Thyroid gland (tissue), 4 donors: ENCODE measurements at regions not wholly inside any gene's neighbourhood (a gene's known extent, or its start where the extent isn't known, plus 50 kb on each side); places are given as distances from the start of the nearest gene placed in this dataset.
"Not testable (repeated sequence)": the region's sequence is repeated elsewhere in the genome, so short reads cannot be mapped to it uniquely, and the experiment has no call there.

Experiments
- DNase-seq, 2 donors: peaks; one replicate each; pipeline ENCODE4 v3.0.0-alpha.2; 2019
- H3K27ac ChIP-seq, 3 donors: fragments of 200-600 bp; sonication (generic); 1 replicate in 2 of 3; 2 replicates in 1 of 3; pipeline ENCODE4 v1.5.1; 2016 to 2019; ENCODE audit warnings: mild to moderate bottlenecking in 1 of 3, moderate library complexity in 1 of 3
- H3K27me3 ChIP-seq: fragments of 200-600 bp; sonication (generic); one replicate; pipeline ENCODE4 v1.5.1; 2019
- H3K36me3 ChIP-seq, 2 donors: fragments of 200-600 bp; sonication (generic); one replicate each; pipeline ENCODE4 v1.5.1; 2016 to 2019
- H3K4me1 ChIP-seq, 2 donors: fragments of 200-600 bp; sonication (generic); one replicate each; pipeline ENCODE4 v1.5.1; 2017 to 2019
- H3K4me3 ChIP-seq, 3 donors: fragments of 200-600 bp; sonication (generic); replicated peaks in 1 of 3; 1 replicate in 2 of 3; 2 replicates in 1 of 3; pipeline ENCODE4 v1.5.1; 2016; ENCODE audit warnings: mild to moderate bottlenecking in 1 of 3
- H3K9me3 ChIP-seq: fragments of 200-600 bp; sonication (generic); one replicate; pipeline ENCODE4 v1.5.1; 2017
- POLR2A ChIP-seq, 2 donors: fragments of 450-650 bp; IDR thresholded peaks; one replicate each; pipeline ENCODE4 v1.6.1; 2017; ENCODE audit warnings: antibody characterized with exemption in 2 of 2, mild to moderate bottlenecking in 2 of 2, moderate library complexity in 1 of 2
- whole genome bisulfite sequencing, 2 donors: methylation state at CpG; one replicate each; pipeline ENCODE4 v1.1.5; 2017; 5-methylcytosine and 5-hydroxymethylcytosine counted together
- intact Hi-C: fragments of 100-400 bp; cut with DNase I; formaldehyde crosslinking; loops from one replicate; pipeline ENCODE4 v1.15.1; 2023
- TF ChIP-seq, protein P1 (sequence below), 6 experiments: fragments of 200-600 bp in 3 of 6; fragments of 450-650 bp in 3 of 6; sonication (generic) in 3 of 6; IDR thresholded peaks; one replicate each; pipeline ENCODE4 v1.5.1; 2016 to 2019; ENCODE audit warnings: antibody characterized with exemption in 6 of 6, mild to moderate bottlenecking in 2 of 6, inconsistent platforms in 1 of 6, moderate library complexity in 1 of 6

DNA sequence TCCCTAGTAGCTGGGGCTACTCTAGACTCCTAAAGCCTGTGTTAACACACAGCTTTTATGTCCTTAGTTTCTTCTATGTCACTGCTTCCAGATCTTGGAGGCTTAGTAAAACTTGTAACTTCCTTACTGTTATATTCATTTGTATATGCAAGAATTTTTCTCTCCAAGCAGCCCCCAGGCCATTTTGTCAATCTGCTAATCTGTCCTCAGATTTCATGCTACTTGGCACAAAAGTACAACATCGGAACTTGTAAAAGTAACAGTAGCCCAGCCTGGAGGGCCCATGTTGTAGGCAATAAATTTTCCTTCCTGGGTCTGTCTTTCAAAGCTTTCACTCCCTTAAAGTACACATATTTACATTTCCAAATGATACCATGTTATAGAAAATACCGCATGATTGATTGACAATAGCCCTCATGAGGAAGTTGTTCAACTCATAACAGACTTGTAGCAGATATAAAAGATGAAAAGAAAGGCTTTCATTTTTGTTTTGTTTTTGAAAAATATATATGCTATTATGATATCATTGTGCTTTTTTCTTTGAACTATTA is 324.2 kb downstream of the NEK10 start:
- DNase-seq: no peak
- H3K4me1 ChIP-seq: no peaks in the 10 kb centered on the region
- no peak for TF ChIP-seq POLR2A (IDR thresholded peaks at IDR 0.05)
- TF ChIP-seq, protein P1, sequence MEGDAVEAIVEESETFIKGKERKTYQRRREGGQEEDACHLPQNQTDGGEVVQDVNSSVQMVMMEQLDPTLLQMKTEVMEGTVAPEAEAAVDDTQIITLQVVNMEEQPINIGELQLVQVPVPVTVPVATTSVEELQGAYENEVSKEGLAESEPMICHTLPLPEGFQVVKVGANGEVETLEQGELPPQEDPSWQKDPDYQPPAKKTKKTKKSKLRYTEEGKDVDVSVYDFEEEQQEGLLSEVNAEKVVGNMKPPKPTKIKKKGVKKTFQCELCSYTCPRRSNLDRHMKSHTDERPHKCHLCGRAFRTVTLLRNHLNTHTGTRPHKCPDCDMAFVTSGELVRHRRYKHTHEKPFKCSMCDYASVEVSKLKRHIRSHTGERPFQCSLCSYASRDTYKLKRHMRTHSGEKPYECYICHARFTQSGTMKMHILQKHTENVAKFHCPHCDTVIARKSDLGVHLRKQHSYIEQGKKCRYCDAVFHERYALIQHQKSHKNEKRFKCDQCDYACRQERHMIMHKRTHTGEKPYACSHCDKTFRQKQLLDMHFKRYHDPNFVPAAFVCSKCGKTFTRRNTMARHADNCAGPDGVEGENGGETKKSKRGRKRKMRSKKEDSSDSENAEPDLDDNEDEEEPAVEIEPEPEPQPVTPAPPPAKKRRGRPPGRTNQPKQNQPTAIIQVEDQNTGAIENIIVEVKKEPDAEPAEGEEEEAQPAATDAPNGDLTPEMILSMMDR (IDR thresholded peaks at IDR 0.05): no peak
- 86 to 90% methylated on average over 2 of the region's 2 CpGs for WGBS, 2 donors
- H3K9me3 ChIP-seq: no peaks in the 10 kb centered on the region
- no peak overlapping the region for H3K27ac ChIP-seq
- no peaks in the 10 kb centered on the region for H3K27me3 ChIP-seq
- no peak overlapping the region for H3K4me3 ChIP-seq
- intact Hi-C loops: no loop called here
- no peaks in the 10 kb centered on the region for H3K36me3 ChIP-seq

GRCh38 chr3:27046351-27046750 is 322.8 kb downstream of the NEK10 start:
- no peaks in the 10 kb centered on the region for H3K4me1 ChIP-seq
- H3K27me3 ChIP-seq: no peaks in the 10 kb centered on the region
- intact Hi-C loops: no loop called here
- no peak overlapping the region for H3K27ac ChIP-seq
- DNase-seq: no peak
- TF ChIP-seq POLR2A (IDR thresholded peaks at IDR 0.05): no peak
- TF ChIP-seq, protein P1 (IDR thresholded peaks at IDR 0.05): no peak
- no peaks in the 10 kb centered on the region for H3K9me3 ChIP-seq
- no peaks in the 10 kb centered on the region for H3K36me3 ChIP-seq
- no peak overlapping the region for H3K4me3 ChIP-seq

GRCh38 chr3:27049792-27050191 is 319.4 kb downstream of the NEK10 start:
- H3K27me3 ChIP-seq: no peaks in the 10 kb centered on the region
- WGBS, 2 donors: 51 to 56% methylated on average over 2 of the region's 2 CpGs
- TF ChIP-seq, protein P1 (IDR thresholded peaks at IDR 0.05): no peak
- TF ChIP-seq POLR2A (IDR thresholded peaks at IDR 0.05): no peak
- H3K9me3 ChIP-seq: no peaks in the 10 kb centered on the region
- no peaks in the 10 kb centered on the region for H3K4me1 ChIP-seq
- H3K27ac ChIP-seq: no peak overlapping the region
- H3K36me3 ChIP-seq: no peaks in the 10 kb centered on the region
- intact Hi-C loops: no loop called here
- DNase-seq: no peak
- H3K4me3 ChIP-seq: no peak overlapping the region

- intact Hi-C loops, H3K4me3 ChIP-seq, DNase-seq, H3K36me3 ChIP-seq, H3K27me3 ChIP-seq, H3K9me3 ChIP-seq, H3K27ac ChIP-seq, H3K4me1 ChIP-seq: not testable (repeated sequence)
- 89 to 98% methylated on average over 3 of the region's 3 CpGs for WGBS, 2 donors
Measured at GRCh38 chr3:27051527-27051926, 317.7 kb downstream of the NEK10 start.

DNA sequence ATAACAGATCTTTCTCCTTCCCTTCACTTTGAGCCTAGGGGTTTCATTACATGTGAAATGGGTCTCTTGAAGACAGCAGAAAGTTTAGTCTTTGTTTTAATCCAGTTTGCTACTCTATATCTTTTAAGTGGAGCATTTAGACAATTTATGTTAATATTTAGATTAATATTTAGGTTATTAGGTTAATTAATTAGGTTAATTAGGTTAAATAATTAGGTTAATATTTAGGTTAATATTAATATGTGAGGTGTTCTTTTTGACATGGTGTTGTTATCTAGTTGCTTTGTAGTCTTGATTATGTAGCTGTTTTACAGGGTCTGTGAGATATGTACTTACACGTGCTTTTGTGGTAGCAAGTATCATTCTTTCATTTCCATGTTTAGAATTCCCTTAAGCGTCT is 312.9 kb downstream of the NEK10 start:
- Histone ChIP-seq H3K27me3 (no peaks in the 10 kb centered on the region), H3K27ac (no peak overlapping the region), H3K36me3 (no peaks in the 10 kb centered on the region), H3K4me1 (no peaks in the 10 kb centered on the region), H3K9me3 (no peaks in the 10 kb centered on the region), H3K4me3 (no peak overlapping the region)
- WGBS, 2 donors: 76 to 87% methylated on average over 2 of the region's 2 CpGs
- no peak for TF ChIP-seq POLR2A (IDR thresholded peaks at IDR 0.05)
- TF ChIP-seq, protein P1 (IDR thresholded peaks at IDR 0.05): no peak
- intact Hi-C loops: no loop called here
- DNase-seq: no peak

DNA sequence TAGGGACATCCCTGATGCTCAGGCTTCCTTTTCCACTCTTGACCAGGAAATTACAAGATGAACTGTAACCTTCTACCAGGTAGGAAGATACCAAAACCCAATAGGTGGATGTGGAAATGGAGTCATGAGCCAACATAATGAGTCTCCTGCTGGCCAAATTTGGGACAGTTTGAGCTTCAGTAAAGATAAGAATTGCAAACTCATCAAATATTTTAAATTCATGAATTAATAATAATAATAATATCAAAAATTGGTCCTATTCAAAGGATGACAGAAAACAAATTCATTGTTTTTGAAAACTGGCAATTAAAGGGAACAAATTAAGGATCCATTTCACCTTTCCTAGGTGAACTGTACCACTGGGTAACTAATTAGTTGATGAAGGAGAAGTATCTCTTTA is 309.7 kb downstream of the NEK10 start:
- Histone ChIP-seq H3K4me3 (no peak overlapping the region), H3K27me3 (no peaks in the 10 kb centered on the region), H3K9me3 (no peaks in the 10 kb centered on the region), H3K4me1 (no peaks in the 10 kb centered on the region), H3K36me3 (no peaks in the 10 kb centered on the region), H3K27ac (no peak overlapping the region)
- DNase-seq: no peak
- intact Hi-C loops: no loop called here
- TF ChIP-seq, protein P1 (IDR thresholded peaks at IDR 0.05): no peak
- no peak for TF ChIP-seq POLR2A (IDR thresholded peaks at IDR 0.05)
